HCT116 (cell line): ENCODE measurements at regions not wholly inside any gene's neighbourhood (a gene's known extent, or its start where the extent isn't known, plus 50 kb on each side); places are given as distances from the start of the nearest gene placed in this dataset.

ENCODE experiments used
- ATAC-seq: fragments of 200-7000 bp; cut with Tn5 transposase; 2 replicates; pipeline ENCODE4 v1.9.1; 2020; ENCODE audit warnings: mild to moderate bottlenecking, moderate library complexity
- BruUV-seq: library from RNA; stranded (reverse); fragments of 400-500 nt; replicated peaks from 2 replicates; lab custom pipeline; 2021; lab: Mats Ljungman, UMichigan
- CTCF ChIA-PET: fragments of 300-600 bp; sonication (Branson Sonifier 250); formaldehyde crosslinking; loops from one replicate; lab custom pipeline; 2021; ENCODE audit warnings: antibody characterized with exemption; lab: Charles Lee
- POLR2A ChIA-PET: fragments of 300-600, 350-600 bp; sonication (Branson Sonifier 250); formaldehyde crosslinking; loops from one replicate; lab custom pipeline; 2021; ENCODE audit warnings: antibody characterized with exemption; lab: Charles Lee
- RAD21 ChIA-PET, 2 experiments: fragments of 300-600 bp; sonication (Branson Sonifier 250); formaldehyde crosslinking; loops; one replicate each; lab custom pipeline; 2023; ENCODE audit warnings: low total read pairs in 2 of 2; ENCODE audit not compliant: uncharacterized antibody in 2 of 2, unreplicated experiment in 2 of 2, low non-redundant PET in 1 of 2; lab: Charles Lee
- DNase-seq: peaks from one replicate; pipeline ENCODE4 v3.0.0-alpha.2; 2010; ENCODE audit warnings: low read depth, low spot score
- H2AFZ ChIP-seq: fragments of 200-600 bp; shearing (Covaris generic), sonication (generic); 2 replicates; pipeline ENCODE4 v1.6.1; 2017; ENCODE audit warnings: low read depth, mixed run types, mixed read lengths, antibody characterized with exemption, low read length; ENCODE audit not compliant: poor library complexity, severe bottlenecking
- H3K27ac ChIP-seq: 2 replicates; pipeline ENCODE4 v1.5.1; 2012; ENCODE audit warnings: low read depth, low read length
- H3K27me3 ChIP-seq: fragments of 200-600 bp; sonication (generic); 2 replicates; pipeline ENCODE4 v1.6.1; 2016; ENCODE audit warnings: mixed run types, low read length, mixed read lengths; ENCODE audit not compliant: insufficient read depth
- H3K36me3 ChIP-seq, 2 experiments: fragments of 200-500 bp in 1 of 2; fragments of 200-600 bp in 1 of 2; sonication (Bioruptor generic) in 1 of 2; sonication (generic) in 1 of 2; 2 replicates each; pipeline versions ENCODE4 v1.5.1 to v1.6.1; 2014 to 2016; ENCODE audit warnings: low read length in 2 of 2, inconsistent platforms in 1 of 2, mixed read lengths in 1 of 2, mixed run types in 1 of 2; ENCODE audit not compliant: insufficient read depth in 2 of 2, control insufficient read depth in 1 of 2
- H3K4me1 ChIP-seq, 2 experiments: fragments of 200-600 bp in 1 of 2; sonication (generic) in 1 of 2; 2 replicates each; pipeline versions ENCODE4 v1.5.1 to v1.6.1; 2012 to 2017; ENCODE audit warnings: low read length in 2 of 2, inconsistent platforms in 1 of 2, mild to moderate bottlenecking in 1 of 2, mixed read lengths in 1 of 2, mixed run types in 1 of 2, moderate library complexity in 1 of 2; ENCODE audit not compliant: insufficient read depth in 2 of 2, control insufficient read depth in 1 of 2
- H3K4me2 ChIP-seq: fragments of 200-600 bp; sonication (generic); 2 replicates; pipeline ENCODE4 v1.6.1; 2017; ENCODE audit warnings: mixed run types, low read length, mixed read lengths
- H3K4me3 ChIP-seq, 2 experiments: fragments of 200-600 bp in 1 of 2; sonication (generic) in 1 of 2; replicated peaks in 1 of 2; 2 replicates each; pipeline ENCODE4 v1.5.1; 2011 to 2016; ENCODE audit warnings: low read length in 2 of 2, control low read depth in 1 of 2, low read depth in 1 of 2, mild to moderate bottlenecking in 1 of 2, mixed read lengths in 1 of 2, mixed run types in 1 of 2
- H3K79me2 ChIP-seq: fragments of 200-600 bp; sonication (generic); 2 replicates; pipeline ENCODE4 v1.6.1; 2017; ENCODE audit warnings: mild to moderate bottlenecking, mixed run types, low read length, moderate library complexity, mixed read lengths; ENCODE audit not compliant: insufficient read depth
- H3K9ac ChIP-seq: fragments of 200-600 bp; sonication (generic); 2 replicates; pipeline ENCODE4 v1.6.1; 2016; ENCODE audit warnings: low read length, mixed read lengths
- H3K9me2 ChIP-seq: fragments of 200-600 bp; sonication (generic), shearing (Covaris generic); 2 replicates; pipeline ENCODE4 v1.6.1; 2017; ENCODE audit warnings: mixed run types, mild to moderate bottlenecking, moderate library complexity; ENCODE audit not compliant: insufficient read depth
- H3K9me3 ChIP-seq, 2 experiments: fragments of 200-500 bp in 1 of 2; fragments of 200-600 bp in 1 of 2; sonication (Bioruptor generic) in 1 of 2; sonication (generic) in 1 of 2; 2 replicates each; pipeline ENCODE4 v1.6.1; 2014 to 2017; ENCODE audit warnings: low read length in 2 of 2, mixed read lengths in 2 of 2, inconsistent platforms in 1 of 2, low read depth in 1 of 2, mild to moderate bottlenecking in 1 of 2, mixed run types in 1 of 2, moderate library complexity in 1 of 2; ENCODE audit not compliant: control insufficient read depth in 1 of 2, insufficient read depth in 1 of 2
- H4K20me1 ChIP-seq: fragments of 200-600 bp; sonication (generic), shearing (Covaris generic); 2 replicates; pipeline ENCODE4 v1.6.1; 2017; ENCODE audit warnings: mixed run types, mild to moderate bottlenecking, moderate library complexity; ENCODE audit not compliant: insufficient read depth
- CBX3 ChIP-seq: IDR thresholded peaks from 2 replicates; pipeline ENCODE4 v1.6.1; 2012; ENCODE audit warnings: low read depth
- CEBPB ChIP-seq: IDR thresholded peaks from 2 replicates; pipeline ENCODE4 v1.6.1; 2012; ENCODE audit warnings: low read depth
- EGR1 ChIP-seq: IDR thresholded peaks from 2 replicates; pipeline ENCODE4 v1.6.1; 2012; ENCODE audit warnings: low read depth
- ELF1 ChIP-seq: IDR thresholded peaks from 2 replicates; pipeline ENCODE4 v1.6.1; 2012; ENCODE audit warnings: low read depth, borderline replicate concordance
- SIN3A ChIP-seq: IDR thresholded peaks from 2 replicates; pipeline ENCODE4 v1.6.1; 2012; ENCODE audit warnings: low read depth
- TCF7L2 ChIP-seq: IDR thresholded peaks from 2 replicates; pipeline ENCODE4 v1.7.0; 2011; ENCODE audit warnings: borderline replicate concordance, inconsistent platforms; ENCODE audit not compliant: insufficient read depth, insufficient read length; ENCODE audit errors: extremely low read depth
- intact Hi-C: fragments of 100-400 bp; cut with micrococcal nuclease; formaldehyde crosslinking; loops from 2 replicates; pipeline ENCODE4 v1.10.0; 2022
- TF ChIP-seq, protein P1 (sequence below), 3 experiments: fragments of 200-600 bp in 1 of 3; sonication (generic) in 1 of 3; IDR thresholded peaks in 2 of 3; conservative IDR thresholded peaks in 1 of 3; 2 replicates each; pipeline ENCODE4 v1.5.1; 2012 to 2017; ENCODE audit warnings: low read depth in 2 of 3, low read length in 2 of 3, antibody characterized with exemption in 1 of 3, borderline replicate concordance in 1 of 3, control low read depth in 1 of 3, mild to moderate bottlenecking in 1 of 3, mixed read lengths in 1 of 3, mixed run types in 1 of 3, moderate library complexity in 1 of 3; ENCODE audit not compliant: insufficient read depth in 1 of 3
- TF ChIP-seq, protein P2 (sequence below): IDR thresholded peaks from 2 replicates; pipeline ENCODE4 v1.6.1; 2012
- TF ChIP-seq, protein P3 (sequence below): IDR thresholded peaks from 2 replicates; pipeline ENCODE4 v1.6.1; 2012
- TF ChIP-seq, protein P4 (sequence below): IDR thresholded peaks from 2 replicates; pipeline ENCODE4 v1.6.1; 2012; ENCODE audit warnings: low read depth

DNA sequence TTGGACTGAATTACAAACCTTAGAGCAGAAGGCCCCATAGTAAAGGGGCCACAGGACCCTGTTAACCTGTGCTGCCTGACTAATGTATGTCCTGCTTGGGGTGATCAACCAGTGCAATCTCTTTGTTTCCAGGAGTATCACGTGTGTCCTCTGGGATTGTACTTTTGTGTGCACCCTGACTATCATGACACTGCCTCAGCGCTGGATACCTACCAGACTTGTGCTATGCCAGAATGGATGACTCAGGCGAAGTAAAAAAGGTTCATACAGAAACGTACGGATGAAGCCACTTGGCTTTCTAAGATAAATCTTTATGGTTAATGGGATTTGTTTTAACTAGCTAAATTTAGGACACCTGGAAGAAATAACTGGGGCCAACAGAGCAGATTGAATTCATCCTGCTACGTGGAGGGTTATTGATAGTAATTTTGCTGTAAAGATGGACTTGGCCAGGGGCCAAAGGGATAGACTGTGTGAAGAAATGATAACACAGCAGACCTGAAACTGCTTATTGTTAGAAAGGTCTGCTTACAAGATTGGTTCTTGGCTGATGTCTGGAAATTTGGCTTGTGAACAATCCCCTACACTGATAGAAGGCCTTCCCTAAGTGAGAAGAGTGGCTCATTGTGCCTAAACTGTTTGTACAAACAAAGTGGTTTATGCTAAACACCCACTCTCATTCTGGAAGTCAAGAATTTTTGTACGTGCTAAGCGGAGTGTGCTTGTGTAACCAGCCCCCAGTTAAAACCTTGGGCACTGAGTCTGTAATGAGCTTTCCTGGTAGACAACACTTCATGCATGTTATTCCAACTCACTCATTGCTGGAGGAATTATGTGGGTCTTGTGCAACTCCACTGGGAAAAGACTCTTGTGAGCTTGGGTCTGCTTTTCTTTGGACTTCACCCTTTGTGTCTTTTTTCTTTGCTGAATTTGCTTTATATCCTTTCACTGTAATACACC, 750.5 kb upstream of the HTR2C start:
- H3K9me3 ChIP-seq: no peaks in the 10 kb centered on the region
- H3K36me3 ChIP-seq: no peaks in the 10 kb centered on the region
- H3K4me3 ChIP-seq: no peak overlapping the region
- H3K4me1 ChIP-seq: no peaks in the 10 kb centered on the region
- ATAC-seq: no peak
- POLR2A ChIA-PET: no interaction called here
- no peaks in the 10 kb centered on the region for H4K20me1 ChIP-seq
- BruUV-seq: no TSS peak
- CTCF ChIA-PET: no interaction called here
- no peaks in the 10 kb centered on the region for H3K79me2 ChIP-seq
- no peak overlapping the region for H2AFZ ChIP-seq
- no peak overlapping the region for H3K4me2 ChIP-seq
- DNase-seq: no peak
- H3K9ac ChIP-seq: no peak overlapping the region
- H3K27me3 ChIP-seq: no peaks in the 10 kb centered on the region
- no peaks in the 10 kb centered on the region for H3K9me2 ChIP-seq
- intact Hi-C loops: no loop called here
- RAD21 ChIA-PET: no interaction called here
- TF ChIP-seq, protein P1, sequence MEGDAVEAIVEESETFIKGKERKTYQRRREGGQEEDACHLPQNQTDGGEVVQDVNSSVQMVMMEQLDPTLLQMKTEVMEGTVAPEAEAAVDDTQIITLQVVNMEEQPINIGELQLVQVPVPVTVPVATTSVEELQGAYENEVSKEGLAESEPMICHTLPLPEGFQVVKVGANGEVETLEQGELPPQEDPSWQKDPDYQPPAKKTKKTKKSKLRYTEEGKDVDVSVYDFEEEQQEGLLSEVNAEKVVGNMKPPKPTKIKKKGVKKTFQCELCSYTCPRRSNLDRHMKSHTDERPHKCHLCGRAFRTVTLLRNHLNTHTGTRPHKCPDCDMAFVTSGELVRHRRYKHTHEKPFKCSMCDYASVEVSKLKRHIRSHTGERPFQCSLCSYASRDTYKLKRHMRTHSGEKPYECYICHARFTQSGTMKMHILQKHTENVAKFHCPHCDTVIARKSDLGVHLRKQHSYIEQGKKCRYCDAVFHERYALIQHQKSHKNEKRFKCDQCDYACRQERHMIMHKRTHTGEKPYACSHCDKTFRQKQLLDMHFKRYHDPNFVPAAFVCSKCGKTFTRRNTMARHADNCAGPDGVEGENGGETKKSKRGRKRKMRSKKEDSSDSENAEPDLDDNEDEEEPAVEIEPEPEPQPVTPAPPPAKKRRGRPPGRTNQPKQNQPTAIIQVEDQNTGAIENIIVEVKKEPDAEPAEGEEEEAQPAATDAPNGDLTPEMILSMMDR (IDR thresholded peaks at IDR 0.05 in 2 of 3, conservative IDR thresholded peaks at IDR 0.05 in 1 of 3; ENCODE audit: borderline replicate concordance in 1 of 3, insufficient read depth in 1 of 3, low read depth in 2 of 3, low read length in 2 of 3): no peak
- no peak for TF ChIP-seq CEBPB
- TF ChIP-seq SIN3A: no peak
- TF ChIP-seq ELF1: no peak
- TF ChIP-seq TCF7L2: no peak
- TF ChIP-seq, protein P2, sequence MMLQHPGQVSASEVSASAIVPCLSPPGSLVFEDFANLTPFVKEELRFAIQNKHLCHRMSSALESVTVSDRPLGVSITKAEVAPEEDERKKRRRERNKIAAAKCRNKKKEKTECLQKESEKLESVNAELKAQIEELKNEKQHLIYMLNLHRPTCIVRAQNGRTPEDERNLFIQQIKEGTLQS: no peak
- no peak for TF ChIP-seq EGR1
- TF ChIP-seq CBX3: no peak
- TF ChIP-seq, protein P3, sequence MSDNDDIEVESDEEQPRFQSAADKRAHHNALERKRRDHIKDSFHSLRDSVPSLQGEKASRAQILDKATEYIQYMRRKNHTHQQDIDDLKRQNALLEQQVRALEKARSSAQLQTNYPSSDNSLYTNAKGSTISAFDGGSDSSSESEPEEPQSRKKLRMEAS: no peak
- TF ChIP-seq, protein P4, sequence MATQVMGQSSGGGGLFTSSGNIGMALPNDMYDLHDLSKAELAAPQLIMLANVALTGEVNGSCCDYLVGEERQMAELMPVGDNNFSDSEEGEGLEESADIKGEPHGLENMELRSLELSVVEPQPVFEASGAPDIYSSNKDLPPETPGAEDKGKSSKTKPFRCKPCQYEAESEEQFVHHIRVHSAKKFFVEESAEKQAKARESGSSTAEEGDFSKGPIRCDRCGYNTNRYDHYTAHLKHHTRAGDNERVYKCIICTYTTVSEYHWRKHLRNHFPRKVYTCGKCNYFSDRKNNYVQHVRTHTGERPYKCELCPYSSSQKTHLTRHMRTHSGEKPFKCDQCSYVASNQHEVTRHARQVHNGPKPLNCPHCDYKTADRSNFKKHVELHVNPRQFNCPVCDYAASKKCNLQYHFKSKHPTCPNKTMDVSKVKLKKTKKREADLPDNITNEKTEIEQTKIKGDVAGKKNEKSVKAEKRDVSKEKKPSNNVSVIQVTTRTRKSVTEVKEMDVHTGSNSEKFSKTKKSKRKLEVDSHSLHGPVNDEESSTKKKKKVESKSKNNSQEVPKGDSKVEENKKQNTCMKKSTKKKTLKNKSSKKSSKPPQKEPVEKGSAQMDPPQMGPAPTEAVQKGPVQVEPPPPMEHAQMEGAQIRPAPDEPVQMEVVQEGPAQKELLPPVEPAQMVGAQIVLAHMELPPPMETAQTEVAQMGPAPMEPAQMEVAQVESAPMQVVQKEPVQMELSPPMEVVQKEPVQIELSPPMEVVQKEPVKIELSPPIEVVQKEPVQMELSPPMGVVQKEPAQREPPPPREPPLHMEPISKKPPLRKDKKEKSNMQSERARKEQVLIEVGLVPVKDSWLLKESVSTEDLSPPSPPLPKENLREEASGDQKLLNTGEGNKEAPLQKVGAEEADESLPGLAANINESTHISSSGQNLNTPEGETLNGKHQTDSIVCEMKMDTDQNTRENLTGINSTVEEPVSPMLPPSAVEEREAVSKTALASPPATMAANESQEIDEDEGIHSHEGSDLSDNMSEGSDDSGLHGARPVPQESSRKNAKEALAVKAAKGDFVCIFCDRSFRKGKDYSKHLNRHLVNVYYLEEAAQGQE: no peak
- TF ChIP-seq, all 23 proteins: peak for 0
- H3K27ac ChIP-seq: no peak overlapping the region
